ENCODE measurements at regions not wholly inside any gene's neighbourhood (a gene's known extent, or its start where the extent isn't known, plus 50 kb on each side); places are given as distances from the start of the nearest gene placed in this dataset.
"Not testable (repeated sequence)": the region's sequence is repeated elsewhere in the genome, so short reads cannot be mapped to it uniquely, and the experiment has no call there.

- DNase-seq (ENCODE audit: low read depth) = peak; percentile 59
Measured at GRCh38 chr17:14741491-14741890, 440.6 kb downstream of the HS3ST3B1 start.

- no peak for DNase-seq (ENCODE audit: low read depth)
Measured at GRCh38 chr17:14739656-14740431, 439.0 kb downstream of the HS3ST3B1 start.

- DNase-seq (ENCODE audit: low read depth) = no peak
Measured at GRCh38 chr17:14738652-14738988, 437.7 kb downstream of the HS3ST3B1 start.

GRCh38 chr17:14737984-14738651 is 437.2 kb downstream of the HS3ST3B1 start:
- peak; percentile 98 for DNase-seq (ENCODE audit: low read depth)

GRCh38 chr17:14736631-14737030 is 435.8 kb downstream of the HS3ST3B1 start:
- no peak for DNase-seq (ENCODE audit: low read depth)

GRCh38 chr17:14733376-14733775 is 432.5 kb downstream of the HS3ST3B1 start:
- no peak for DNase-seq (ENCODE audit: low read depth)

GRCh38 chr17:14732211-14732610 is 431.3 kb downstream of the HS3ST3B1 start:
- no peak for DNase-seq (ENCODE audit: low read depth)

- no peak for DNase-seq (ENCODE audit: low read depth)
Measured at GRCh38 chr17:14731591-14731990, 430.7 kb downstream of the HS3ST3B1 start.

- DNase-seq (ENCODE audit: low read depth) = no peak
Measured at GRCh38 chr17:14730821-14731220, 429.9 kb downstream of the HS3ST3B1 start.

GRCh38 chr17:14725729-14726128 is 424.8 kb downstream of the HS3ST3B1 start:
- no peak for DNase-seq (ENCODE audit: low read depth)

- no peak for DNase-seq (ENCODE audit: low read depth)
Measured at GRCh38 chr17:14724770-14725169, 423.9 kb downstream of the HS3ST3B1 start.

- not testable (repeated sequence) for DNase-seq (ENCODE audit: low read depth)
Measured at GRCh38 chr17:14723349-14723748, 422.5 kb downstream of the HS3ST3B1 start.

- no peak for DNase-seq (ENCODE audit: low read depth)
Measured at GRCh38 chr17:14719942-14720341, 419.1 kb downstream of the HS3ST3B1 start.

GRCh38 chr17:14717859-14718258 is 417.0 kb downstream of the HS3ST3B1 start:
- DNase-seq (ENCODE audit: low read depth) = no peak

GRCh38 chr17:14715561-14715960 is 414.7 kb downstream of the HS3ST3B1 start:
- DNase-seq (ENCODE audit: low read depth) = no peak

- DNase-seq (ENCODE audit: low read depth) = no peak
Measured at GRCh38 chr17:14712611-14713021, 411.7 kb downstream of the HS3ST3B1 start.

GRCh38 chr17:14704121-14704520 is 403.2 kb downstream of the HS3ST3B1 start:
- DNase-seq (ENCODE audit: low read depth) = no peak

GRCh38 chr17:14701886-14702285 is 401.0 kb downstream of the HS3ST3B1 start:
- no peak for DNase-seq (ENCODE audit: low read depth)

- DNase-seq (ENCODE audit: low read depth) = no peak
Measured at GRCh38 chr17:14699574-14700185, 398.8 kb downstream of the HS3ST3B1 start.

- DNase-seq (ENCODE audit: low read depth) = no peak
Measured at GRCh38 chr17:14693382-14693781, 392.5 kb downstream of the HS3ST3B1 start.

GRCh38 chr17:14690704-14691103 is 389.8 kb downstream of the HS3ST3B1 start:
- DNase-seq (ENCODE audit: low read depth) = no peak

GRCh38 chr17:14688134-14688533 is 387.3 kb downstream of the HS3ST3B1 start:
- no peak for DNase-seq (ENCODE audit: low read depth)

GRCh38 chr17:14672830-14673229 is 371.9 kb downstream of the HS3ST3B1 start:
- DNase-seq (ENCODE audit: low read depth) = peak; percentile 83

Measured in LHCN-M2 (cell line).